Hematopoietic multipotent progenitor cell treated with erythropoietin and hydrocortisone succinate and interleukin-3 and kit ligand, for 6 days (in vitro differentiated cells): ENCODE measurements at regions not wholly inside any gene's neighbourhood (a gene's known extent, or its start where the extent isn't known, plus 50 kb on each side); places are given as distances from the start of the nearest gene placed in this dataset.

Experiments used
- DNase-seq: peaks from one replicate; pipeline ENCODE4 v3.0.0-alpha.2; 2015

DNA sequence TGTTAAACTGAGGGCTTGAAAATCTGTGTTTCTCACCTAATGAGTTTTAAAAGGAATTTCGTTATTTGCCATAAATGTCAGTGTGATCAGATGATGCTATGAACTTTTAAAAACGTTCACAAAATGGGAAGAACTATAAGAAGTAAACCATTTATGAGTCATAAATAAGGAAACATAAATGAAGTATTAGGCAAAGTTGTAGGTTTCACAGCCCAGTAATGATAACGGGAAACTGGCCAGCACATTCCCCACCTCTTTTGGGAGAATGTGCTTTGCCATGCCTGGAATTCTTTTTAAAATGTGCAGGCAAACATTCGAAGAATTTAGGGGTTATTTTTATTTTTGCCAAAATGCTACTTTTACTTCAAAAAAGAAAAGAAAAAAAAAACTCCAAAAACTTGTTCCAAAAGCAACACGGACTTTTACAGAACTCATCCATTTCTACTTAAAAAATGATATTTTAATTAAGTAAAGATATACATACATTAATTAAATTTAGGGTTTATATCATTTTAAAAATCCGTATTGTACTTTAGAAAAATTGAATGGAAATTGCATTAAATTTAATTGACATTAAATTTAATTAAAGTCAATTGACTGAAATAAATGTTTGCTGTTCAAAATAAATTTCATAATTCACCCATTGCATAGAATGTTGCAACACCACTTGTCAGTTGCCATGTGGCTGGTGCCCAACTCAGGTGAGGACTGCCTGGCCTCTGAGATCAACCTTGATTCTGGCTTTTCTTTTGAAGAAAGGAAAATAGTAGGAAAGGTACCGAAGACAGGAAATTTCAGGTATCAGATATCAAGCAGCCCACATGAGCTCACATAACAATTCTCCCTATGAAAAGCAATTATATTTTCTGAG lies 1198.5 kb downstream of the EFNB2 start:
- DNase-seq, result no peak

DNA sequence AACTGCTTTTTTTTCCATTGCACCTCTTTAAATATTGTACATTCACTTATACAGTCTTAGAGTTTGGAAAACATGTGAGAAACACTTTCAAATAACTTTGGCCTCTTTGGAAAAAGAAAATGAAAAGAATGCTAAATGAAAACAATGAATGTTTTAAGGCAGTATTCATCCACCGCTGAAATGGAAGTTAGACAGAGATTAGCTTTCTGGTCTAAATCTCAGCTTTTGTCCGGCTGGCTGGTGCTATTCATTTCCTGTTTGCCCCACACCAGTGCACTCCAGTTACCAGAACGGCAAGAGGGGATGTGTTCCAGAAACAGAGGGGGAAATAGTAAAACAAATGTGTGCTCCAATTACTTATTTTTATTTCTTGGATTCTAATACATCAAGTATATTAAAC lies 1201.3 kb downstream of the EFNB2 start:
- no peak for DNase-seq

DNA sequence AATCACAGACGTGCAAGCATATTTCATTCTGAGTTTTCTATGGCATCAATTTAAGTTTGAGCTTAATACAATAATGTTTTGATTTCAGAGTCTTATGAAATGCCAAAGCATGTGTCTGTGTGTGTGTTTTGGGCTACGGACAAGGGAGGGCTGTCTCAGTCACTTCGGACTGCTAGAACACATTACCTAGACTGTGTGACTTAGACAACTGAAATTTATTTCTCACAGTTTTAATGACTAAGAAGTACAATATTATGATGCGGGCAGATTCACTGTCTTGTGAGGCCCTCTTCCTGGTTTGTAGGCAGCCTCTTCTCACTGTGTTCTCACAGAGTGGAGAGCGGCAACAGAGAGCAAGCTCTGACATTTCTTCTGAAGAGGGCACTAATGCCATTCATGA lies 1202.0 kb downstream of the EFNB2 start:
- DNase-seq, result no peak

DNA sequence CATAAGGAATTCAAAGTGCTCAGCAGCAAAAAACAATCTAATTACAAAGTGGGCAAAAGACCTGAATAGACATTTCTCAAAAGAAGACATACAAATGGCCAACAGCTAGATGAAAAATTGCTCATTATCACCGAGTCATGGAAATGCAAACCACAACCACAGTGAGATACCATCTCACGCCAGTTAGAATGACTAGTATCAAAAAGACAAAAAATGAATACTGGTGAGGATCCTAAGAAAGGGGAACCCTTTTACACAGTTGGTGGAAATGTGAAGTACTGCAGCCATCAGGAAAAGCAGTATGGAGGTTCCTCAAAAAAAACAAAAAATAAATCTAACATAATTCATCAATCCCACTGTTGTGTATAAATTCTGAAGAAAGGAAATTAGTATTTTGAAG lies 1206.1 kb downstream of the EFNB2 start:
- peak; percentile 42 for DNase-seq

DNA sequence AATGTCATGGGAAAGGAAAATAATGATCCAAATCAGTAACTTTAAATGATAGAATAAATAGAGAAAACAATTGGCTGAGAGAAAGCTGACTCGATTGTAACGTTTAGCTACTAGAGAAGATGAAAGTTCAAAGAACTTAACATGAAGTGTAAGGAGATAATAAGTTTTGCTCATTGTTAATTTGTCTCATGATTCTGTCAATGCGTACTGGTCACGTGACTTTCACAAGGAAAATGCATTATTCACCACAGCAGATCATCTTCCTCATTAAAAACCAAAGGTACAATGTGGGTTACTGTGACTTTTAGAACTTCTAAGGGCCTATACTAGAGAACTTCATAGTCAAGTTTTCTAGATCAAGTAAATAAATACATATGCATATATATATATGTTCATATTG lies 1207.2 kb downstream of the EFNB2 start:
- no peak for DNase-seq

DNA sequence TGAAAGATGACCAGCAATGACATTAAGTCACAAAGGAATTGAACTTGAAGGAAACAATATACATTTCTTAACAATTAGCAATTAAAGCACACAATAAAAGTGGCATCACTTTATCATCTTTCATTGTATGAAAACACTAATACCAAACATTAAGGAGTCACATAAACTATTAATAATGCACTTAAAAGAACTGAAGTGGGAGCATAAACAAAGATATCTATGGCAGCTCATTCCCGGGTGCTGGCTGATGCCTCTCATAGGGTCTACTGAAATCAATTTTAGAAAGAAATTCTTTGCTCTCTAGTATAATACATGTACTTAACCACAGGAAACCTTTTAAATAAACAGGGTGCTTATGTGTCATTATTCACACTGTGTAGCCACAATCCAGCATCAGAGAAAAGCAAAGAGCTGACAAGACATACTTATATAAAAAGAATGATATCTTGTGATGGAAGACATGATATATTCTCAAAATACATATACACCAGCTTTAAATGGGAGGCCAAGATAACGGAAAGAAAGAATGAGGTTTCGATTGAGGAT lies 1207.8 kb downstream of the EFNB2 start:
- no peak for DNase-seq

DNA sequence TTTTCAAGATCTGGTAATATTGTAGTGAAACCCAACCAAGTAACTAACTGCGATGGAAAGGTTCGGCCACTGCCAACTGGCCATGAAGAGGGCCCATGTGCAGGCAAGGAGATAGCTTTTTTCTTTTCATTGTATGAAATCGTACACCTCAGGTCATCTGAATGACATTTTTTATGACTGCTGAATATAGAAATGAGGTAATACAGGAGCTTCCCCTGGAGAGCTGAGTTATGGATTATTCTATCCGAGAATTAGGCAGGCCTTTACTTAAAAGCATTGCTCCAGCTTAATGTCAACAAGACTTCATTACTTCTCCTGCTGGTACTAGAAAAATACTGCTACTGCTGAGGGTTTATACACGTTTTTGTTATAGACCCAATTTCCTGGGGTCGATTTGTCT lies 1215.6 kb downstream of the EFNB2 start:
- DNase-seq, result no peak

DNA sequence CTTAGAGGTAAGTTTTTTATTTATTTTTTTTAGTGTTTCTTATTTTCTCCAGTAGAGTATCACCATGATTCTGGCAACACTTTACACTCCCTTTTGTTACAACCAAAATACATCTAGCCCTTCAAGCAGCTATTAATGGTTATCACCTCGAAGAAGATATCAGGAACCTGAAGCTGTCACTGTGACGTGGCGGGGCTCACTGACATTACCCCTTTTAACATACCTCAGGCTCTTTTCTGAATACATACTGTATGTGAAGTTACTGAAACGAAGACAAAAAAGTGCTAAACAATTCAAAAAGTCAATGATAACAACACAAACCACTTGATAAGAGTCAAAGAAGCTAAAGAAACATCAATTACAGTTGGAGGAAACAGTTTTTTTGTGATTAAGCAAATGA lies 1218.7 kb downstream of the EFNB2 start:
- DNase-seq, result no peak

DNA sequence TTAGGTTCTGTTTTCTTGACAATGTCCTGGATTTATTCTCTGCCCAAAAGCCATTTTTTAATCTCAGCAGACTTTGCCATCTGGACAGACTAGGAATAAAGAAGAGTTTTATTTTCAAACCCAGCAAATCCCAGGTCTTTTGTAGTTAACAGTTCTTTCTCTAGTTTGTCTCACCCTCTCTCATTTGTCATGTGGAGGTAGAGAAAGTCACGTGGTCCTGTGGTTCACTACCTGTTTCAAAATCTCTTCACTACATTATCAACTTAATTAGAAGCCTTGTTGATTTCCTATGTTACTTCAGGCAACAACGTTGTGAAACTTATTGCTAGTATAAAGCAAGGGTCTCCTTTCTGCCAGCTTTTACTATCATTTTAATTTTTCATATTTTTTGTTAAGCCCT lies 1222.6 kb downstream of the EFNB2 start:
- no peak for DNase-seq

DNA sequence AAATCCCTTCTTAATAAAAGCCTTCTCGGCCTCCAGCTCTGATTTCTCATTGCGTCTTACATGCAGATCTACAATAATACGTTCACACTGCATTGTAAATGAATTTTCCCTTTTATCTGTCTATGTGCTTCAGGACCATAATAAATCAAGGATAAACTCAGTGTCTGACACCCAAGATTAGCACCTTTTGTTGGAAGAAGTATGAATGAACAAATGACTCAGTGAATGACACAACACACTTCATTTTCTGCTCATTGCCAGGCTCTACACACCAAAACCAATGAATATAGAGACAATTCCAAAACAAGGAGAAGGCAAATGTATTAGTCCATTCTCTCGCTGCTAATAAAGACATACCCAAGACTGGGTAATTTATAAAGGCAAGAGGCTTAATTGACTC lies 1224.4 kb downstream of the EFNB2 start:
- no peak for DNase-seq

DNA sequence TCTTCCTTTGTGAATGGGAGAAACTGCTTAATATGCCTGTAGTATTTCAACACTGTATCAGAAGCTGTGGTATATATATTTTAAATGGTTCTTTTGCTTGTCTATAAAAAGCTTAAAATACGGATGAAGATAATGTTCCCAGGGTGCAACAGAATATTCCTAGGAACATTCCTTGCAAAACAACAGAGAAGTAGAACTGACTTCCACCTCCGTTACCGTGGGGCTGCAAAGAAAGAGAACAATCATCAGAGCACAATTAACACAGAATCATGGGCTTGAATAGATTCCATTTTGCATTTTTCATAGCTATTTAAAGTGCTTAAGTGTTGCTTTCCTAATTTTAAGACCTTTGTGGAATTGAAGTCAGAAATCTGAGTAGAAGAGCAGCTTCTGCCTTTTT lies 1227.7 kb downstream of the EFNB2 start:
- DNase-seq, result no peak

DNA sequence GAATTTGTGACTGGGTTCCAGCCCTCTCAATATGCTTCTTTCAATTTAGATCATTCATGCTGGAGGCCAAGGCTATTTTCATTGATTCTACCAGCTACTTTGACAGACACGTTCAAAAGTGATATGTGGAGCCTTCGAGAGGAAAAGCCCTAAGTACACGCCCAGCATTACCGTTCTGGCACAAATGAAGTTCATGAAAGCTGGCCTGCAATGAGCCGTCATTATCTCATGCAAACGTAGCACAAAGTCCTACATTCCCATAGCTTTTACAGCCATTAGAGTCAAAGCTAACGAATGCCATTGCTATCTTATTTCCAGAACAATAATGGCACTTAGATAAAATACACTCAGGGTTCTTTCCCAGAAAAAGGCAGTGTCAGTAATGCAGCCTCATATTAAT lies 1237.6 kb downstream of the EFNB2 start:
- DNase-seq, result no peak

DNA sequence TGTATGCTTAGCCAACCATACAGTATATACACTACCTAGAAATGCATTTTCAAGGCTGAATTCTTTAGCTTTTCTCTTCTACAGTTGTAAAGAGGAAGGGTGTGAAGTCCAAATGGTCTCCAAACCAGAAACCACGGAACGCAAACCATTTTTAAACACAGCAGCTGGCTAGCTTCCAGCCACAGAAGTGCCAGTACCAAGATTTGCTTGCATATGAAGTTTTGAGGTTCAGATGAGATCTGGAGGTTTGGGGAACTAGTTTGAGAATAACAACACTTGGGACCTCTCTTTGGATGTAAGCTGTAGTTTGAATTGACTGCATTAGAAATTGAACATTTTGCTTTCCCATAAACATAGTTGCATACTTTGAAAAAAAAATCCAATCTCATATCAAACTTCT lies 1243.5 kb downstream of the EFNB2 start:
- no peak for DNase-seq

DNA sequence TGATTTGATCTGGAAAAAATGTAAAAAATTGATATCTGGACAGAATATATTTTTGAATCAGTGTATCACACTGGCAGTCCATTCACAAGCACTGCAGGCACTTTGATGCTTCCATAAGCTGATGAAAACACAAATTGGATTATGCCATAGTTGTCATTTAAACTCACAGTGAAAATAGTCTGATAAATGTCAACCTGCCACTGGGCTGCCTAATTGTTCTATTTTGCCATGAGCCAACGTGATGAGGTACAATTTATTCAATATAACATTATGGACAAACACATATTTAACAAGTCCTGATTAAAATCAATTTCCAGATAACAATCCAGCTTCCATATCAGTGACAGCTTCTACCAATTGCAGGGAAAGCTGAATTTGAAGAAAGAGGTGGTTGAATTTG lies 1244.9 kb downstream of the EFNB2 start:
- DNase-seq, result no peak

DNA sequence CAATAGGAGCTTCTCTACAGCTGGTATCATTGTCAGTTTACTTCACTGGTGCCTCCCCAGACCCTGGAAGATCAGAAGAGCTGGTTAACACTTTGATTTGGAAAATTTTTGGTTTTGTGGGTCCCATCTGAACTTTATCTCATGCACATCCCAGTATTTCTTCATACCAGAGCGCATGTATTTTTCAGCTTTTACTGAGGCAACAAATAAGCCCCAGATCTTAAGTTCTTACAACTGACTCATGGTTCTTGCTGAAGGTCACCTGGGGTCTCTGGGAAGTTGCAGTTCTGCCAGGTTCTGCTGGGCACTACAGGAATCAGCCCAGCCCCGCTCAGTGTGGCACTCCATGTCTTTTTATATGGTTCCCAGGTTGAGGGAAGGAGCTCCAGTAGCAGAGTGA lies 1249.9 kb downstream of the EFNB2 start:
- no peak for DNase-seq

DNA sequence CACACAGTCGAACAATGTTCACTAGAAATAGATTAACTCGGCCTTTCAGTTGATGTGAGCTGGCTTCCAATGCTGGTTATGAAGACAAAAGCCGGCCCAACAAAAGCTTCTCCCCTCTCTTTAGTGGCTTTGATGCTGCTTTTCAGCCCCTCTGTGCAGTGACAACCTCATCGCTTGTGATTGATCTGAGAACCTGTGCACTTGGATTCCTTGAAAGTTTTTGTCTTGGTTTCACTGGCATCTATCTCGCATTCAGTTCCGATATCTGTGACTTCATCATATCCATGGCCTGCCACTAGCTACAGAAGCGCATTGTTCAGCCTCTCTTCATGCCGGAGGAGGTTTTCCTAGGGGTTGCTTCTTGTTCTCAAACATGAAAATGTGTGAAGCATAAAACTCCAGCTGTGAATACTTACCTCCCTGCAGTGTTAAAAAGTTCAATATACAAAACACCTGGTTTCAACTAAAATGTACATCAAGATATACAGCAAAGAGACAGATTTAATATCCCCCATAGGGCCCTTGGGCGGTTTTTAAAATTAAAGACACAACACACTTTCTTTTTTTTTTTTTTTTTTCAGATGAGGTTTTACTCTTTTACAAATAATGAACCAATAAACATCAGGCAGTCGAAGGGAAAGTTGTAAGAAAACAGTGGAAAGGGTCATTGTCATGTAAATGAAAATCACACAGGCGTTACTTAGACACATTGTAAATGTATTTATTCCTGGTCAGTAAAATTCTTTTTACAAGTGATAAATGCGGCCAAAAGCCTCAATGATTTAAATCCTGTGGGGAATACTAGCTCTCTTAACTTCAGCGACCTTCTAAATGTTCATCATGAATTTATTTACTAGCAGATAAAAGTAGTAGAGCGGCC lies 1252.8 kb downstream of the EFNB2 start:
- DNase-seq, result no peak

DNA sequence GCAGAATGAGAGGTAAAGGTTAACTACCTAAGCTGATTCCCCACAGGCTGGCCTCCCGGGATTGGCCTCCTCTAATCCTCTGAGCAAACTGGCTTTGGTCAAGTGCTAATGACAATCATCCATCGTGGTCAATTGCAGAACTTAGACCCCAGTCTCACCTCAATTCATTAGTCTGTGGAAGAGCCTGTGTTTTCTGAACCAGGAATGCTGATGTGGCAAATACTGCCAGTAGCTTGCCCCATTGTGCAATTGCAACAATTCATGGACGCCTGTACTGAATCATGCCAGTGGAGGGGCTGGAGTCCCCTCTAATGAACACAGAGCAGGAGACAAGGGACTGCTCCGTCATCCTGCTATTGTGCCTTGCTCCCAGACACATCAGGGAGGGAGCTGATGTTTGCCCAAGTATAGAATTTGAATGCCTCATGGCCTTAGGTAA lies 1256.5 kb downstream of the EFNB2 start:
- DNase-seq, result no peak

DNA sequence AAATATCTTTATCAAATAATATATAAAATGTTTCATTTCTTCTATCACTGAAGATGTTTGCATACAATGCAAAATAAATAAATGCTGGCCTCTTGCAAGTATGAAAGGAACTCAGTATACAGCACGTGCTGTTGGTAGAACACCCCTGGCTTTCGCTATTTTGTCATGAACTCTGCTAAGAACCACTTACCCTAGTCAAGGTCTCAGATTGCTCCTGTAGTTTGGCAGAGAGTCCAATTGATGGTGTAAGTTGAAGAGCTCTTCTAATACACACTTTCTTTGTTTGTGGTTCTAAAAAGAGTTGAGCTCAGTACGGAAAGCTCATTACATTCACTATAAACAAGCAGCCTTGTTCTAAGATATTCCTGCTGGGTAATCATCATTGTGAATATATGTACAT lies 1258.9 kb downstream of the EFNB2 start:
- no peak for DNase-seq

DNA sequence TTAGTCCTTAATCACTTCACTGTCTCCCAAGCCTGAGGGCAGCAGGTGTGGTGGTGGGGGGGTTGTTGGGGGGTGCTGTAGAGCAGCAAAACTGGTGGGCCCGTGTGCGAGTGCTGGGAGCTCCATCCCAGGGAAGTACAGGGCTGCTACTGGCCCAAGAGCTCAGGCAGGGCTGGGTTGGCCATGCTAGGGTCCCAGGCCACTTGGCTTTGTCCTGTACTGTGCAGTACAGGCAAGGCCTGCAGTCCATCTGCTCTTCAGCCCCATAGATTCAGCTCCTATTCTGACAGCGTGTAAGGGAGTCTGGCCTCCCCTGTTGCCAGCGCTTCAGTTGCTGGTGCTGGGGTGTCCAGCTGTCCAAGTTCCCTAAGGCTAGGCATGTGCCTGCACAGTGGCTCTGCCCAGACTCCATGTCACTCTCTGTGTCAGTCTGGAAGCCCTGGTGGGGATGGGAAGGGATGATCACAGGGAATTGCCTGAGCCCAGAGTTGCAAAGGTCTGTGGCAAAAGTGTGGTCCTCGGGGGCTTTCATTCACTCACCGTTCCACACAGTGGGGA lies 1261.7 kb downstream of the EFNB2 start:
- DNase-seq, result no peak

DNA sequence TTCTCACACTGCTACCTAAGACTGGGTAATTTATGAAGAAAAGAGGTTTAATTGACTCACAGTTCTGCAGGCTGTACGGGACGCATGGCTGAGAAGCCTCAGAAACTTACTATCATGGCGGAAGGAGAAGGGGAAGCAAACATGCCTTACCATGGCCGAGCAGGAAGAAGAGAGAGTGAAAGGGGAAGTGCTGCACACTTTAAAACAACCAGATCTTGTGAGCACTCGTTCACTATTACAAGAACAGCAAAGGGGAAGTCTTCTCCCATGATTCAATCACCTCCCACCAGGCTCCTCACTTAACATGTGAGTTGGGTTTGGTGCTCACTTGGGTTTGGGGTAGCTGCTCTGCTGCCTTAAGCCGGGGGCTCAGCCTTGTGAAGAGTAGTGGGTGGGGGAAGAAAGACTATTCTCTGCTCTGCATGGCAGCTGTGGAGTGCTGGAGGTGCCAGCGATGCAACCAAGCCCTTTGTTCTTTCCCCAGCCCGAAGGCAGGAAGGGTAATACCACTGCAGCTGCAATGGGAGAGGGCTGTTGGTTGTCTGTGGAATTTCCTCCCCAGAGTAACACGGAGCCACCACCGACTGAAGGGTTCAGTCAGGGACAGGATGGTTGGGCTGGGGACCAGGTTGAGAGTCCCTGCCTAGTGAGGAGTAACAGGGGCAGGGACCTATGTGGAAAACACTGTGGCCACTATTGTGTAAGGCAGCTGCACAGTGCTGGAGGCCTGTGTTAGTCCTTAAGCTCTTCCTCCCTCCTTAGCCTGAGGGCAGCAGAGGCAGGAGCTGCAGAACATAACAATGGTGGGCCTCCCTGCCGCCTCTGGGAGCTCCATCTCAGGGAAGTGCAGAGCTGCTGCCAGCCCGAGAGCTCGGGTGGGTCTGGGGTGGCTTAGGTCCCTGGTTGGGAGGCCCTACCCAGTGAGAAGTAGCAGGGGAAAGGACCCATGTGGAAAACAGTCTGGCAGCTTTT lies 1262.5 kb downstream of the EFNB2 start:
- DNase-seq, result peak; percentile 47

DNA sequence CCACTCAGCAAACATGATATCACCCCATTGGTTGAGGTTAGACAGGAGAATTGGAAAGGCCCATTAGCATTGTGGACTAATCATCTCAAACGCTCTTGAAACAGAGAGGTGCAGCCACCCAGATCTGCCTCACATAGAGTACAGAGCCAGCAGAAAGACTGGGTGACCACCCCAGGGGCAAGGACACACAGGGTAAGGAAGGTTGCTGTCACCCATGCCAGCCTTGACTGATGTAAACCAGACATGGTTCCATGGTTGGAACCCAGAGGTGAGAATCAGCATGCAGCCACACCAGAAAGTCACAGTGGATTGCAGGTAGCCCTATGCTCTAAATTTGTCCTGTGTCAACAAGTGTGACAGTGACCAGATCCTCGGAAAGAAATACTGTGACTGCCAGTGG lies 1268.8 kb downstream of the EFNB2 start:
- no peak for DNase-seq

DNA sequence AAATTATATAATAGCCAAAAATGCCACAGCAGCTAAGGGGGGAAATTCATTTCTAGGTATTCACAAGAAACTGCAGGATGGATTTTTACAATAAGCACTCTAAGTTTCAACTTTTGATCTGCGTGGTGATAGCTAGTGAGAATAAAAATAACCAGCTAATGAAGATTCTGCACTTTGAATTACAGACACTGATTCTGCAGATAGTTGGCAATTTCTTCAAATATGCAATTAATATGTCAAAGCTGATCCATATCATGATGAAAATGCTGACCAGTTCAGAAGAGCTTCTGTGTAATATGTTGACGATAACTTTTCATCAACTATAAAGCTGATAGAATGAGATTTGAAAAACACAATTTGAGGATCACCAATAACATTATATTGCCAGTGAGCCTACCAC lies 1272.9 kb downstream of the EFNB2 start:
- no peak for DNase-seq
